D721Med (cell line): ENCODE measurements at regions not wholly inside any gene's neighbourhood (a gene's known extent, or its start where the extent isn't known, plus 50 kb on each side); places are given as distances from the start of the nearest gene placed in this dataset.

Source experiments
- DNase-seq: peaks from one replicate; pipeline ENCODE4 v3.0.0; 2011; ENCODE audit warnings: low spot score; ENCODE audit not compliant: insufficient read length
- FAIRE-seq: peaks from 2 replicates; lab custom pipeline; 2011; peaks lifted over from hg19 to GRCh38; lab: Jason Lieb, UNC
- CTCF ChIP-seq: IDR thresholded peaks from 2 replicates; pipeline ENCODE4 v1.5.1; 2012; ENCODE audit warnings: mild to moderate bottlenecking, control low read depth; ENCODE audit not compliant: insufficient read depth; ENCODE audit errors: missing control alignments

- no peak for TF ChIP-seq CTCF
These were observed 84.6 kb upstream of the FAM3C start for GRCh38 chr7:121480566-121481335.

GRCh38 chr7:121480058-121480457 lies 84.0 kb upstream of the FAM3C start:
- DNase-seq: no peak
- FAIRE-seq: no peak
- no peak for TF ChIP-seq CTCF

More at GRCh38 chr7:121480566-121481335, 84.6 kb upstream of the FAM3C start:
- no peak for FAIRE-seq
- DNase-seq: no peak

- TF ChIP-seq CTCF: no peak
- no peak for FAIRE-seq
- no peak for DNase-seq
These were observed 83.4 kb upstream of the FAM3C start for GRCh38 chr7:121479466-121479865.

GRCh38 chr7:121475806-121476205 lies 79.7 kb upstream of the FAM3C start:
- DNase-seq (no peak), FAIRE-seq (no peak)
- no peak for TF ChIP-seq CTCF

GRCh38 chr7:121474301-121474673 lies 78.2 kb upstream of the FAM3C start:
- no peak for DNase-seq
- no peak for TF ChIP-seq CTCF
- no peak for FAIRE-seq

- TF ChIP-seq CTCF: no peak
- DNase-seq (no peak), FAIRE-seq (no peak)
These were observed 77.7 kb upstream of the FAM3C start for GRCh38 chr7:121473645-121474300.

GRCh38 chr7:121466455-121466854 lies 70.3 kb upstream of the FAM3C start:
- DNase-seq (no peak), FAIRE-seq (no peak)
- TF ChIP-seq CTCF: no peak
